Neural cell (in vitro differentiated cells): ENCODE measurements at regions not wholly inside any gene's neighbourhood (a gene's known extent, or its start where the extent isn't known, plus 50 kb on each side); places are given as distances from the start of the nearest gene placed in this dataset.

Experiments used
- H2AFZ ChIP-seq: fragments of 200-600, 300-800 bp; sonication (generic), shearing (Covaris generic); 2 replicates; pipeline ENCODE4 v1.6.0; 2014; ENCODE audit warnings: low read depth, mild to moderate bottlenecking, antibody characterized with exemption, low read length, moderate library complexity
- H3F3A ChIP-seq: fragments of 200-600 bp; shearing (Covaris generic); 2 replicates; pipeline ENCODE4 v1.6.1; 2016; ENCODE audit warnings: mild to moderate bottlenecking, moderate library complexity, mixed read lengths, antibody characterized with exemption, low read length; ENCODE audit not compliant: insufficient read depth, poor library complexity, severe bottlenecking
- H3K27ac ChIP-seq: fragments of 200-600, 300-800 bp; sonication (generic), shearing (Covaris generic); 2 replicates; pipeline ENCODE4 v1.5.1; 2014; ENCODE audit warnings: mild to moderate bottlenecking, low read length, moderate library complexity
- H3K27me3 ChIP-seq: fragments of 300-800, 200-600 bp; sonication (generic), shearing (Covaris generic); 2 replicates; pipeline ENCODE4 v1.6.0; 2014; ENCODE audit warnings: mild to moderate bottlenecking, low read depth, low read length, moderate library complexity; ENCODE audit not compliant: insufficient read depth
- H3K36me3 ChIP-seq: fragments of 300-800, 200-600 bp; sonication (generic), shearing (Covaris generic); 2 replicates; pipeline ENCODE4 v1.5.1; 2014; ENCODE audit warnings: mild to moderate bottlenecking, antibody characterized with exemption, low read length, moderate library complexity; ENCODE audit not compliant: insufficient read depth
- H3K4me2 ChIP-seq: fragments of 300-800, 200-600 bp; sonication (generic), shearing (Covaris generic); 2 replicates; pipeline ENCODE4 v1.6.0; 2014; ENCODE audit warnings: mild to moderate bottlenecking, low read length
- H3K4me3 ChIP-seq: fragments of 300-800, 200-600 bp; sonication (generic), shearing (Covaris generic); 2 replicates; pipeline ENCODE4 v1.5.1; 2014; ENCODE audit warnings: mild to moderate bottlenecking, low read length, moderate library complexity
- H3K79me2 ChIP-seq: fragments of 200-600 bp; shearing (Covaris generic); replicated peaks from 2 replicates; pipeline ENCODE4 v1.6.0; 2014; ENCODE audit warnings: mild to moderate bottlenecking, low read length, moderate library complexity; ENCODE audit not compliant: insufficient read depth
- H3K9ac ChIP-seq: fragments of 300-800, 200-600 bp; sonication (generic), shearing (Covaris generic); 2 replicates; pipeline ENCODE4 v1.6.1; 2016; ENCODE audit warnings: mild to moderate bottlenecking, low read length, mixed read lengths
- H3K9me2 ChIP-seq: fragments of 200-600 bp; shearing (Covaris generic); 2 replicates; pipeline ENCODE4 v1.6.1; 2016; ENCODE audit warnings: mild to moderate bottlenecking, low read length, mixed read lengths; ENCODE audit not compliant: insufficient read depth
- H3K9me3 ChIP-seq: fragments of 200-600, 300-800 bp; sonication (generic), shearing (Covaris generic); 2 replicates; pipeline ENCODE4 v1.6.1; 2016; ENCODE audit warnings: mild to moderate bottlenecking, mixed run types, low read length, moderate library complexity, mixed read lengths
- H4K20me1 ChIP-seq: fragments of 200-600 bp; shearing (Covaris generic); 2 replicates; pipeline ENCODE4 v1.6.1; 2016; ENCODE audit warnings: mild to moderate bottlenecking, mixed run types; ENCODE audit not compliant: insufficient read depth
- EP300 ChIP-seq: fragments of 450-650 bp; conservative IDR thresholded peaks from 2 replicates; pipeline ENCODE4 v1.6.1; 2014; ENCODE audit warnings: antibody characterized with exemption, mild to moderate bottlenecking, moderate library complexity; ENCODE audit not compliant: poor library complexity, severe bottlenecking
- EZH2 ChIP-seq: fragments of 200-600, 300-800 bp; shearing (Covaris generic), sonication (generic); IDR thresholded peaks from 2 replicates; pipeline ENCODE4 v1.6.1; 2014; ENCODE audit warnings: antibody characterized with exemption, low read length, borderline replicate concordance, mild to moderate bottlenecking; ENCODE audit not compliant: insufficient read depth, poor library complexity, severe bottlenecking
- MXI1 ChIP-seq: fragments of 450-650 bp; conservative IDR thresholded peaks from 2 replicates; pipeline ENCODE4 v1.6.1; 2014; ENCODE audit warnings: antibody characterized with exemption, mild to moderate bottlenecking; ENCODE audit not compliant: poor library complexity, severe bottlenecking
- POLR2AphosphoS5 ChIP-seq: IDR thresholded peaks from 2 replicates; pipeline ENCODE4 v1.6.1; 2012
- RAD21 ChIP-seq: fragments of 450-650 bp; conservative IDR thresholded peaks from 2 replicates; pipeline ENCODE4 v1.6.1; 2014; ENCODE audit warnings: antibody characterized with exemption, mild to moderate bottlenecking, moderate library complexity
- SMC3 ChIP-seq: fragments of 450-650 bp; conservative IDR thresholded peaks from 2 replicates; pipeline ENCODE4 v1.6.1; 2014; ENCODE audit warnings: antibody characterized with exemption, mild to moderate bottlenecking, moderate library complexity; ENCODE audit not compliant: poor library complexity
- TAF1 ChIP-seq: IDR thresholded peaks from 2 replicates; pipeline ENCODE4 v1.6.1; 2012; ENCODE audit warnings: low read depth
- TF ChIP-seq, protein P1 (sequence below): IDR thresholded peaks from 2 replicates; pipeline ENCODE4 v1.6.1; 2012; ENCODE audit warnings: borderline replicate concordance
- TF ChIP-seq, protein P2 (sequence below): fragments of 450-650 bp; IDR thresholded peaks from 2 replicates; pipeline ENCODE4 v1.5.1; 2014; ENCODE audit warnings: antibody characterized with exemption, mild to moderate bottlenecking, moderate library complexity; ENCODE audit not compliant: poor library complexity, severe bottlenecking

DNA sequence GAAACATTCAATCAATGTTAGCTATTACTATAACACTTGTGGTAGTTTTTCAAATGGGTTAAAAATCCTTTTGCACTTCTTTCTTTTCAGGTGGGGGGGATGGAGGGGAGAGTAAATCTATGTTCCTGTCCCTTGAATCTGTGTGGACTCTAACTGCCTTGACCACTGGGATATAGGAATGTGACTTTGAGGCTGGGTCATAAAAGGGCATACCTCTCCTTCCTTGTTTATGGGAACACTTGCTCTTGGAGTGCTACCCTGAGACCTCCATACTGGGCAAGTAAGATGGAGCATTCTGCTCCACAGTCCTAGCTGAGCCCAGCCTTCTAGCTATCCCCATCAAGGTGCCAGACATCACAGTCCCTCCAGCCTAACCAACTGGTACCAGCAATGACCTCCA is 89.3 kb upstream of the SIM2 start:
- Histone ChIP-seq H3K4me2 (no peak overlapping the region), H3K27ac (no peak overlapping the region), H3K27me3 (no peaks in the 10 kb centered on the region), H3F3A (no peaks in the 10 kb centered on the region), H2AFZ (no peak overlapping the region), H3K4me3 (no peak overlapping the region), H3K9ac (no peak overlapping the region), H3K36me3 (no peaks in the 10 kb centered on the region), H3K9me3 (no peaks in the 10 kb centered on the region), H3K9me2 (no peaks in the 10 kb centered on the region), H4K20me1 (no peaks in the 10 kb centered on the region), H3K79me2 (no peaks in the 10 kb centered on the region)
- TF ChIP-seq POLR2AphosphoS5 (no peak), SMC3 (no peak), EP300 (no peak), MXI1 (no peak), TAF1 (no peak), RAD21 (no peak), EZH2 (no peak)
- TF ChIP-seq, protein P1, sequence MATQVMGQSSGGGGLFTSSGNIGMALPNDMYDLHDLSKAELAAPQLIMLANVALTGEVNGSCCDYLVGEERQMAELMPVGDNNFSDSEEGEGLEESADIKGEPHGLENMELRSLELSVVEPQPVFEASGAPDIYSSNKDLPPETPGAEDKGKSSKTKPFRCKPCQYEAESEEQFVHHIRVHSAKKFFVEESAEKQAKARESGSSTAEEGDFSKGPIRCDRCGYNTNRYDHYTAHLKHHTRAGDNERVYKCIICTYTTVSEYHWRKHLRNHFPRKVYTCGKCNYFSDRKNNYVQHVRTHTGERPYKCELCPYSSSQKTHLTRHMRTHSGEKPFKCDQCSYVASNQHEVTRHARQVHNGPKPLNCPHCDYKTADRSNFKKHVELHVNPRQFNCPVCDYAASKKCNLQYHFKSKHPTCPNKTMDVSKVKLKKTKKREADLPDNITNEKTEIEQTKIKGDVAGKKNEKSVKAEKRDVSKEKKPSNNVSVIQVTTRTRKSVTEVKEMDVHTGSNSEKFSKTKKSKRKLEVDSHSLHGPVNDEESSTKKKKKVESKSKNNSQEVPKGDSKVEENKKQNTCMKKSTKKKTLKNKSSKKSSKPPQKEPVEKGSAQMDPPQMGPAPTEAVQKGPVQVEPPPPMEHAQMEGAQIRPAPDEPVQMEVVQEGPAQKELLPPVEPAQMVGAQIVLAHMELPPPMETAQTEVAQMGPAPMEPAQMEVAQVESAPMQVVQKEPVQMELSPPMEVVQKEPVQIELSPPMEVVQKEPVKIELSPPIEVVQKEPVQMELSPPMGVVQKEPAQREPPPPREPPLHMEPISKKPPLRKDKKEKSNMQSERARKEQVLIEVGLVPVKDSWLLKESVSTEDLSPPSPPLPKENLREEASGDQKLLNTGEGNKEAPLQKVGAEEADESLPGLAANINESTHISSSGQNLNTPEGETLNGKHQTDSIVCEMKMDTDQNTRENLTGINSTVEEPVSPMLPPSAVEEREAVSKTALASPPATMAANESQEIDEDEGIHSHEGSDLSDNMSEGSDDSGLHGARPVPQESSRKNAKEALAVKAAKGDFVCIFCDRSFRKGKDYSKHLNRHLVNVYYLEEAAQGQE = no peak
- TF ChIP-seq, protein P2, sequence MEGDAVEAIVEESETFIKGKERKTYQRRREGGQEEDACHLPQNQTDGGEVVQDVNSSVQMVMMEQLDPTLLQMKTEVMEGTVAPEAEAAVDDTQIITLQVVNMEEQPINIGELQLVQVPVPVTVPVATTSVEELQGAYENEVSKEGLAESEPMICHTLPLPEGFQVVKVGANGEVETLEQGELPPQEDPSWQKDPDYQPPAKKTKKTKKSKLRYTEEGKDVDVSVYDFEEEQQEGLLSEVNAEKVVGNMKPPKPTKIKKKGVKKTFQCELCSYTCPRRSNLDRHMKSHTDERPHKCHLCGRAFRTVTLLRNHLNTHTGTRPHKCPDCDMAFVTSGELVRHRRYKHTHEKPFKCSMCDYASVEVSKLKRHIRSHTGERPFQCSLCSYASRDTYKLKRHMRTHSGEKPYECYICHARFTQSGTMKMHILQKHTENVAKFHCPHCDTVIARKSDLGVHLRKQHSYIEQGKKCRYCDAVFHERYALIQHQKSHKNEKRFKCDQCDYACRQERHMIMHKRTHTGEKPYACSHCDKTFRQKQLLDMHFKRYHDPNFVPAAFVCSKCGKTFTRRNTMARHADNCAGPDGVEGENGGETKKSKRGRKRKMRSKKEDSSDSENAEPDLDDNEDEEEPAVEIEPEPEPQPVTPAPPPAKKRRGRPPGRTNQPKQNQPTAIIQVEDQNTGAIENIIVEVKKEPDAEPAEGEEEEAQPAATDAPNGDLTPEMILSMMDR = no peak

DNA sequence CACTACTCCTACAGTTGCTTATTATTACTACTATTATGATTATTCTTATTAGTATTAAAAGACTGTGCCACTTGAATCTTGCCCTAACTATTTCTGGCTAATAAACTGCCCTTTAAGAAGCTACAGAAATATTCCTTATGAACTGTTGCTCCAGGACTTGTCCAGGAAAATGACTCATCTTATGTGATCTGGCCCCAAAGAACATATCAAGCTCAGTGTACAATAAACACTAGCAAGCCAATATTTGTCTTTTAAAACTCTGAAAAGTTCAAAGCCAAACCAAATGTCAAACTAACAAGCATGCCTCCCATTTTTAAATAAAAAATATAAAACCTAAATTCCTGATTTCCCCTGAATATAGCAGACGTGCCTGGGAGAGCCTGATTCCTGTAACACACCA is 88.7 kb upstream of the SIM2 start:
- Histone ChIP-seq H3K4me2 (no peak overlapping the region), H3K4me3 (no peak overlapping the region), H3K9ac (no peak overlapping the region), H2AFZ (no peak overlapping the region), H3K27me3 (no peaks in the 10 kb centered on the region), H3K36me3 (no peaks in the 10 kb centered on the region), H3K27ac (no peak overlapping the region), H3K9me3 (no peaks in the 10 kb centered on the region), H3F3A (no peaks in the 10 kb centered on the region), H4K20me1 (no peaks in the 10 kb centered on the region), H3K9me2 (no peaks in the 10 kb centered on the region), H3K79me2 (no peaks in the 10 kb centered on the region)
- TF ChIP-seq EZH2 (no peak), MXI1 (no peak), POLR2AphosphoS5 (no peak), EP300 (no peak), TAF1 (no peak), RAD21 (no peak), SMC3 (no peak)
- TF ChIP-seq, protein P2 = no peak
- TF ChIP-seq, protein P1 = no peak
